ENCODE measurements at regions not wholly inside any gene's neighbourhood (a gene's known extent, or its start where the extent isn't known, plus 50 kb on each side); places are given as distances from the start of the nearest gene placed in this dataset.

DNA sequence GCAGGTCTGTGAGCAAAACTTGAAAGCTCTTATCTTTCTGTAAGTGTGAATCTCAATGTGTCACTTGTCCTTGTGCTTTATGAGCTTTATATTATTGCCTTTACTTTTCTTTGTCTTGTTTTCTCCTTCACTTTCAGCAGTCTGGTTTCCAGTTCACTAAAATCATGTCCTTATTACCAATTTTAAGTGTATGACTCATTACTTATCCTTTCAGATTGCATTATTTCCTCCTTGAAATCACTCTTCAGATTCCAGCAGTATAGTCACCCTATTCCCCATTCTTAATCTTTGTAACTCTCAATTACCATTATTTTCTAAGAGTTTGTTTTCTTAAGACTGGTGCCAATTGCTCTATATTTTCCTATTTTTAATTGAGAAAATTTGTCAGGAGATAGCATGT, 117.4 kb upstream of the GRIK2 start:
- Histone ChIP-seq H3K27me3 (ENCODE audit: insufficient read depth, low read length) (no peaks in the 10 kb centered on the region), H3K36me3 (ENCODE audit: control insufficient read depth in 1 of 2, insufficient read depth in 2 of 2, low read length in 2 of 2) (no peaks in the 10 kb centered on the region), H3K79me2 (ENCODE audit: control insufficient read depth, insufficient read depth, low read length, poor library complexity) (no peaks in the 10 kb centered on the region), H4K12ac (ENCODE audit: low read depth, low read length) (no peak overlapping the region), H3K4me2 (ENCODE audit: low read length) (no peak overlapping the region), H3K4ac (ENCODE audit: low read depth, low read length) (no peak overlapping the region), H4K8ac (ENCODE audit: low read depth, low read length) (no peak overlapping the region), H3K4me3 (ENCODE audit: low read depth, low read length) (no peak overlapping the region), H4K91ac (ENCODE audit: low read depth, low read length) (no peak overlapping the region), H3K79me1 (ENCODE audit: low read length) (no peaks in the 10 kb centered on the region), H2AFZ (ENCODE audit: insufficient read depth, low read length, poor library complexity) (no peak overlapping the region), H3K27ac (ENCODE audit: low read depth, low read length) (no peak overlapping the region), H3K9me3 (ENCODE audit: insufficient read depth, low read depth, low read length) (no peaks in the 10 kb centered on the region), H3K23ac (ENCODE audit: low read length) (no peak overlapping the region), H3K9ac (ENCODE audit: low read length) (no peak overlapping the region), H3K18ac (ENCODE audit: low read length) (no peak overlapping the region), H2AK5ac (ENCODE audit: low read length) (no peak overlapping the region), H2BK12ac (ENCODE audit: low read length) (no peak overlapping the region), H3K14ac (ENCODE audit: low read length) (no peak overlapping the region), H2BK120ac (ENCODE audit: insufficient read depth, low read length, poor library complexity) (no peak overlapping the region), H3K4me1 (ENCODE audit: control insufficient read depth in 1 of 2, insufficient read depth in 2 of 2, low read length in 2 of 2) (no peaks in the 10 kb centered on the region), H2BK5ac (ENCODE audit: low read depth, low read length, poor library complexity) (no peak overlapping the region)
- no peak for DNase-seq

DNA sequence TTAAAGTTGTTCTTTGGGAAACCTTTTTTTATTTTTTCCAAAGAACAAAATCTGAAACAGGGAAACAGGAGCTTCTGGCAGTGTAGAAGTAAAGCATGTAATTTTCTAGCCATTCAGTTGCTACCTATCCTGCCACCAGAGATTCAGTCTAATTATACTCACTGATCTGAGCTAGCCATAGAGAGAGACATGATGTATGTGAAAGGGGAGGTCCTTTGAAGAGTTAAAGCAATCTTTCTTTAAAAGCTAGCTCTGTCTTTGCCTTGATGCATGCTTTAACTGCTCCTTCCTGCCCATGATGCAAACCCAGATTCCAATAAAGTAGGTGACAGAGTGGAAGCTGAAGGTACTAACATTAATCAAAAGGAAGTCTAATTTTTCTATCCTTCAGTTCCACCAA, 114.1 kb upstream of the GRIK2 start:
- Histone ChIP-seq H4K8ac (ENCODE audit: low read depth, low read length) (no peak overlapping the region), H3K4me3 (ENCODE audit: low read depth, low read length) (no peak overlapping the region), H3K36me3 (ENCODE audit: control insufficient read depth in 1 of 2, insufficient read depth in 2 of 2, low read length in 2 of 2) (no peaks in the 10 kb centered on the region), H2BK120ac (ENCODE audit: insufficient read depth, low read length, poor library complexity) (no peak overlapping the region), H3K27me3 (ENCODE audit: insufficient read depth, low read length) (no peaks in the 10 kb centered on the region), H4K91ac (ENCODE audit: low read depth, low read length) (no peak overlapping the region), H3K4me2 (ENCODE audit: low read length) (no peak overlapping the region), H3K9me3 (ENCODE audit: insufficient read depth, low read depth, low read length) (no peaks in the 10 kb centered on the region), H2BK5ac (ENCODE audit: low read depth, low read length, poor library complexity) (no peak overlapping the region), H3K79me1 (ENCODE audit: low read length) (no peaks in the 10 kb centered on the region), H3K4ac (ENCODE audit: low read depth, low read length) (no peak overlapping the region), H3K4me1 (ENCODE audit: control insufficient read depth in 1 of 2, insufficient read depth in 2 of 2, low read length in 2 of 2) (no peaks in the 10 kb centered on the region), H2BK12ac (ENCODE audit: low read length) (no peak overlapping the region), H2AFZ (ENCODE audit: insufficient read depth, low read length, poor library complexity) (no peak overlapping the region), H3K9ac (ENCODE audit: low read length) (no peak overlapping the region), H2AK5ac (ENCODE audit: low read length) (no peak overlapping the region), H3K18ac (ENCODE audit: low read length) (no peak overlapping the region), H3K14ac (ENCODE audit: low read length) (no peak overlapping the region), H3K23ac (ENCODE audit: low read length) (no peak overlapping the region), H3K79me2 (ENCODE audit: control insufficient read depth, insufficient read depth, low read length, poor library complexity) (no peaks in the 10 kb centered on the region), H4K12ac (ENCODE audit: low read depth, low read length) (no peak overlapping the region), H3K27ac (ENCODE audit: low read depth, low read length) (no peak overlapping the region)
- no peak for DNase-seq

DNA sequence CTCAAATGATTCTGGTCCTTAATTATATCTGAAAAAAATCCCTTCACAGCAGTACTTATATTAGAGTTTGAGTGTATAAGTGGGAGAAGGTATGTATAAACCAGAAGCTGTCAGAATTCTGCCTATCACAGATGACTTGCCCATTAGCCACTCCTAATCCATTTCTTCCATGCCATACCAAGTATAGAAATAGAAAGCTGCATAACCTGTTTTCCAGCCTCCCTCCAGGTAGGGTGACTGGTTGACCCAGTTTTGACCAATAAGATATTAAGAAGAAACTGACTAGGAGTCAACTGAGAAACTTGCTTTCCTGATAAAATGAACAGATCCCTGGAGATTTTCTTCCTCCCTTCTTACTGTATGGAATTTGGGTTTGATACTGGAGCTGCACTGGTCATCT, 112.2 kb upstream of the GRIK2 start:
- Histone ChIP-seq H3K18ac (ENCODE audit: low read length) (no peak overlapping the region), H3K79me1 (ENCODE audit: low read length) (no peaks in the 10 kb centered on the region), H3K27ac (ENCODE audit: low read depth, low read length) (no peak overlapping the region), H3K14ac (ENCODE audit: low read length) (no peak overlapping the region), H2BK5ac (ENCODE audit: low read depth, low read length, poor library complexity) (no peak overlapping the region), H3K9me3 (ENCODE audit: insufficient read depth, low read depth, low read length) (no peaks in the 10 kb centered on the region), H4K8ac (ENCODE audit: low read depth, low read length) (no peak overlapping the region), H2AK5ac (ENCODE audit: low read length) (no peak overlapping the region), H3K4me1 (ENCODE audit: control insufficient read depth in 1 of 2, insufficient read depth in 2 of 2, low read length in 2 of 2) (no peaks in the 10 kb centered on the region), H2BK12ac (ENCODE audit: low read length) (no peak overlapping the region), H3K36me3 (ENCODE audit: control insufficient read depth in 1 of 2, insufficient read depth in 2 of 2, low read length in 2 of 2) (no peaks in the 10 kb centered on the region), H3K23ac (ENCODE audit: low read length) (no peak overlapping the region), H2AFZ (ENCODE audit: insufficient read depth, low read length, poor library complexity) (no peak overlapping the region), H2BK120ac (ENCODE audit: insufficient read depth, low read length, poor library complexity) (no peak overlapping the region), H3K4me2 (ENCODE audit: low read length) (no peak overlapping the region), H3K27me3 (ENCODE audit: insufficient read depth, low read length) (no peaks in the 10 kb centered on the region), H4K12ac (ENCODE audit: low read depth, low read length) (no peak overlapping the region), H3K4ac (ENCODE audit: low read depth, low read length) (no peak overlapping the region), H3K4me3 (ENCODE audit: low read depth, low read length) (no peak overlapping the region), H3K9ac (ENCODE audit: low read length) (no peak overlapping the region), H3K79me2 (ENCODE audit: control insufficient read depth, insufficient read depth, low read length, poor library complexity) (no peaks in the 10 kb centered on the region), H4K91ac (ENCODE audit: low read depth, low read length) (no peak overlapping the region)
- DNase-seq = peak; percentile 34 to 92

DNA sequence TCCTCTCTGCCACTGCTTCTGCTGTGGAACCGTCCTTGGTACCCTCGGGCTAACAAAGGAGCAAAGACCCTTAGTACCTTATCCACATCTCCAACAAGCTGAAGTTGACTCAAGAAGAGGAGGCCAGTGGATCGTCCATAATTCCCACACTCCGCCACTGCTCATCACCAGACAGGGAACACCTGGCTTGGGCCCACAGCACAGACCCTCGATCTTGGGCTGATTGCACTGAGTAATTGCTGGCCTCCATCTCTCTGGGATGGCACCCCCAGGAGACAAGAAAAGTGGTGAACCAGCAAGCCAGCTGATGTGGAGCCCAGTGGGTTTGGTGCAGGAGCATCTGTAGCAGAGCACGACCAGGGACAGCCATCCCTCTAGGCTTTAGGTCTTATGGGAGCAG, 109.4 kb upstream of the GRIK2 start:
- no peak overlapping the region for H2AK5ac ChIP-seq (ENCODE audit: low read length)
- no peak overlapping the region for H4K12ac ChIP-seq (ENCODE audit: low read depth, low read length)
- H3K23ac ChIP-seq (ENCODE audit: low read length) = no peak overlapping the region
- H3K4ac ChIP-seq (ENCODE audit: low read depth, low read length) = no peak overlapping the region
- H2AFZ ChIP-seq (ENCODE audit: insufficient read depth, low read length, poor library complexity) = no peak overlapping the region
- no peak overlapping the region for H3K4me3 ChIP-seq (ENCODE audit: low read depth, low read length)
- no peak overlapping the region for H3K27ac ChIP-seq (ENCODE audit: low read depth, low read length)
- no peaks in the 10 kb centered on the region for H3K79me2 ChIP-seq (ENCODE audit: control insufficient read depth, insufficient read depth, low read length, poor library complexity)
- no peak overlapping the region for H4K8ac ChIP-seq (ENCODE audit: low read depth, low read length)
- no peak overlapping the region for H3K14ac ChIP-seq (ENCODE audit: low read length)
- H2BK5ac ChIP-seq (ENCODE audit: low read depth, low read length, poor library complexity) = no peak overlapping the region
- H3K9ac ChIP-seq (ENCODE audit: low read length) = no peak overlapping the region
- no peak overlapping the region for H2BK120ac ChIP-seq (ENCODE audit: insufficient read depth, low read length, poor library complexity)
- no peaks in the 10 kb centered on the region for H3K27me3 ChIP-seq (ENCODE audit: insufficient read depth, low read length)
- H3K36me3 ChIP-seq (ENCODE audit: control insufficient read depth in 1 of 2, insufficient read depth in 2 of 2, low read length in 2 of 2) = no peaks in the 10 kb centered on the region
- no peaks in the 10 kb centered on the region for H3K4me1 ChIP-seq (ENCODE audit: control insufficient read depth in 1 of 2, insufficient read depth in 2 of 2, low read length in 2 of 2)
- DNase-seq = no peak
- H3K79me1 ChIP-seq (ENCODE audit: low read length) = no peaks in the 10 kb centered on the region
- no peaks in the 10 kb centered on the region for H3K9me3 ChIP-seq (ENCODE audit: insufficient read depth, low read depth, low read length)
- no peak overlapping the region for H2BK12ac ChIP-seq (ENCODE audit: low read length)
- no peak overlapping the region for H3K4me2 ChIP-seq (ENCODE audit: low read length)
- no peak overlapping the region for H4K91ac ChIP-seq (ENCODE audit: low read depth, low read length)
- no CpG with 5 or more reads among the region's 6 CpGs for WGBS (ENCODE audit: extremely low coverage, insufficient coverage, insufficient read length)
- no peak overlapping the region for H3K18ac ChIP-seq (ENCODE audit: low read length)

DNA sequence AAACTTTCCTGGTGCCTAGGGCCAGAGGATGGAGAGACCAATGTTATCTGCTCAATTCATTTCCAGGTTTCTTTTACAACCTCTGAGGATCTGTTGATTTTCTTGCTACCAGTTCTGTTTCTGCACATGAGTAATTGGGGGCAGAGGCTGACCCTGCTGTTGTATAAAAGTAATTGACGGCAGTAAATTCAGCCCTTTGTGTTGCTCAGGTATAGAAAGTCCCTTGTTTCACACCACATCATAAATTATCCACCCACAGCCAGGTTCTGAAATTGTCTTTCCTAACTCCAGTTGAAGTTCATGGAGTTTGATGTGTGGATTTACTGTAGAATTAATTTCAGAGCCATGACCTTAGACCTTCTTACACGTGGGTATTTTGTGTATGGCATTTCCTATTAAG, 107.4 kb upstream of the GRIK2 start:
- no CpG with 5 or more reads among the region's 2 CpGs for WGBS (ENCODE audit: extremely low coverage, insufficient coverage, insufficient read length)
- no peak for DNase-seq
- H4K91ac ChIP-seq (ENCODE audit: low read depth, low read length) = no peak overlapping the region

More for the DNA sequence above, 107.4 kb upstream of the GRIK2 start:
- Histone ChIP-seq H2AK5ac (ENCODE audit: low read length) (no peak overlapping the region), H3K27ac (ENCODE audit: low read depth, low read length) (no peak overlapping the region), H3K9ac (ENCODE audit: low read length) (no peak overlapping the region), H3K9me3 (ENCODE audit: insufficient read depth, low read depth, low read length) (no peaks in the 10 kb centered on the region), H3K4ac (ENCODE audit: low read depth, low read length) (no peak overlapping the region), H2AFZ (ENCODE audit: insufficient read depth, low read length, poor library complexity) (no peak overlapping the region), H2BK5ac (ENCODE audit: low read depth, low read length, poor library complexity) (no peak overlapping the region), H3K18ac (ENCODE audit: low read length) (no peak overlapping the region), H3K4me1 (ENCODE audit: control insufficient read depth in 1 of 2, insufficient read depth in 2 of 2, low read length in 2 of 2) (no peaks in the 10 kb centered on the region), H3K4me3 (ENCODE audit: low read depth, low read length) (no peak overlapping the region), H4K8ac (ENCODE audit: low read depth, low read length) (no peak overlapping the region), H3K79me2 (ENCODE audit: control insufficient read depth, insufficient read depth, low read length, poor library complexity) (no peaks in the 10 kb centered on the region), H3K23ac (ENCODE audit: low read length) (no peak overlapping the region), H4K12ac (ENCODE audit: low read depth, low read length) (no peak overlapping the region), H3K27me3 (ENCODE audit: insufficient read depth, low read length) (no peaks in the 10 kb centered on the region), H2BK120ac (ENCODE audit: insufficient read depth, low read length, poor library complexity) (no peak overlapping the region), H3K4me2 (ENCODE audit: low read length) (no peak overlapping the region), H3K36me3 (ENCODE audit: control insufficient read depth in 1 of 2, insufficient read depth in 2 of 2, low read length in 2 of 2) (no peaks in the 10 kb centered on the region), H2BK12ac (ENCODE audit: low read length) (no peak overlapping the region), H3K14ac (ENCODE audit: low read length) (no peak overlapping the region), H3K79me1 (ENCODE audit: low read length) (no peaks in the 10 kb centered on the region)

Data from trophoblast cell (in vitro differentiated cells and primary cell).